ENCODE measurements at regions not wholly inside any gene's neighbourhood (a gene's known extent, or its start where the extent isn't known, plus 50 kb on each side); places are given as distances from the start of the nearest gene placed in this dataset.

DNA sequence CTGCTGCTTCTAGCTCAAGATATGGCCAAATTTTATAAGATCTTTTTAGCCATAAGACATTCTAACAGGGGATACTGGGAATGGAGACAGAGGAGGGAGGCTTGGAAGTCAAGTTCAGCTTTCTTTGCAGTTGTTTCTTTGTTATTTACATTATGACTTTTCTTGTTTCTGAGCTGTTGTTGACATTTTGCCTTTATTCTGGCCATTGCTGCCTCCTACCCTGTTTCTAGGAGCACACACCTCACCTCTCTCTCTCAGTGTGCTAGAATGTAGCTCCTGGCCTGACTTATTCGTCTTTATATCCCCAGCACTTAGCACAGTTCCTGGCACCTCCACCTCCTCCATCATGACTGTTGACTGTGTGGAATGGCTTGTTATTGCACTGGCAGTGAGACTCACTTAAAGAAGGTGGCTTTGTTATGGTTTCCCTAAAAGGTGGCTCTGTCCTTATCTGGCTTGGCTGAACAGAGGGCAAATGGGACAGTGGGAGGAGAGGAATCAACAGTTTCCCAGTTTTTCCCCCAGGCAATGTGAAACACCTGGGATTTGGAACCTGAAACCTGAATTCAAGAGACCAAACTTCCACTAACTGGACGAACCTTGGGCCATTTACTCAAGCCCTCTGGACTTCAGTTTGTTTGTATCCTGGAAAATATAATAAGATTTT, 76.1 kb upstream of the PPP2R5A start:
- Histone ChIP-seq H3K9me3 (no peaks in the 10 kb centered on the region), H3K4me3 (no peak overlapping the region), H3K4me1 (peaks cover 0 to 29% (median 6%) of the 10 kb centered on the region in 9 donors), H3K36me3 (no peaks in the 10 kb centered on the region), H3K27ac (no peak overlapping the region), H3K27me3 (no peaks in the 10 kb centered on the region)
- ATAC-seq, result no peak
- TF ChIP-seq, protein P1, sequence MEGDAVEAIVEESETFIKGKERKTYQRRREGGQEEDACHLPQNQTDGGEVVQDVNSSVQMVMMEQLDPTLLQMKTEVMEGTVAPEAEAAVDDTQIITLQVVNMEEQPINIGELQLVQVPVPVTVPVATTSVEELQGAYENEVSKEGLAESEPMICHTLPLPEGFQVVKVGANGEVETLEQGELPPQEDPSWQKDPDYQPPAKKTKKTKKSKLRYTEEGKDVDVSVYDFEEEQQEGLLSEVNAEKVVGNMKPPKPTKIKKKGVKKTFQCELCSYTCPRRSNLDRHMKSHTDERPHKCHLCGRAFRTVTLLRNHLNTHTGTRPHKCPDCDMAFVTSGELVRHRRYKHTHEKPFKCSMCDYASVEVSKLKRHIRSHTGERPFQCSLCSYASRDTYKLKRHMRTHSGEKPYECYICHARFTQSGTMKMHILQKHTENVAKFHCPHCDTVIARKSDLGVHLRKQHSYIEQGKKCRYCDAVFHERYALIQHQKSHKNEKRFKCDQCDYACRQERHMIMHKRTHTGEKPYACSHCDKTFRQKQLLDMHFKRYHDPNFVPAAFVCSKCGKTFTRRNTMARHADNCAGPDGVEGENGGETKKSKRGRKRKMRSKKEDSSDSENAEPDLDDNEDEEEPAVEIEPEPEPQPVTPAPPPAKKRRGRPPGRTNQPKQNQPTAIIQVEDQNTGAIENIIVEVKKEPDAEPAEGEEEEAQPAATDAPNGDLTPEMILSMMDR (IDR thresholded peaks at IDR 0.05), result no peak
- 73 to 87% methylated on average over 2 of the region's 2 CpGs for WGBS, 2 donors
- no peak for DNase-seq
- intact Hi-C loops (cut with DNase I), result no loop called here

DNA sequence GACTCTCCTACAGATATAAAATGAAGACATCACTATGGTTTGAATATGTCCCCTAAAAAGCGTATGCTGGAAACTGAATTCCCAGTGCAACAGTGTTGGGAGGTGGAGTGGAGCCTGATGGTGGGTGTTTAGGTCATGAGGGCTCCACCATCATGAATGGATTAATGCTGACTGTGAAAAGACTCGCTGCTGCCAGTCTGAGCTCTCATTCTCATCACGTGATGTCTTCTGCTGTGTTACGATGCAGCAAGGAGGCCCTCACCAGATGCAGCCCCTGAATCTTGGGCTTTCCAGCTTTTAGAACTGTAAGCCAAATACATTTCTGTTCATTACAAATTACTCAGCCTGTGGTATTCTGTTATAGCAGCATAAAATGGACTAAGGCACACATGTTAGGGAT, 73.8 kb upstream of the PPP2R5A start:
- Histone ChIP-seq H3K36me3 (no peaks in the 10 kb centered on the region), H3K4me1 (peaks cover 0 to 31% (median 6%) of the 10 kb centered on the region in 9 donors), H3K27me3 (no peaks in the 10 kb centered on the region), H3K4me3 (no peak overlapping the region), H3K9me3 (no peaks in the 10 kb centered on the region), H3K27ac (no peak overlapping the region)
- WGBS, 2 donors, result 96 to 97% methylated on average over 4 of the region's 4 CpGs
- ATAC-seq (no peak), DNase-seq (no peak)
- TF ChIP-seq, protein P1 (IDR thresholded peaks at IDR 0.05), result no peak
- intact Hi-C loops (cut with DNase I), result no loop called here

DNA sequence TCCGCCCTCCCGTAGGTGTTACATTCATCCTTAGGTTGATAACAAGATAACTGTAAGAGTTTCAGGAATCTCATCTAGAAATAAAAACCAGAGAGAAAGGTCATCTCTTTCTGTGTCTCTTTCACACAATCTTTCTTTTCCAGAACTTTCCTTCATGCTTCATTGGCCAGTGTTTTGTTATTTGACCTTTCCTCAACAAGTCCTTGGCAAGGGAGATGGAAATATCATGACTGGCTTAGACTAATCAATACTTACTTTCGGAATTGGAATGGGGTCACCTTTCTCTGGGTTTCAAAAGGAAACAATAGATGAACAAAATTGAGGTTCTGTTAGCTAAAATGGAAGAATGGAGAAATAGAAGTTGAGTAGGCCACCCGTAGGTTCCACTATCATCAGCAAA, 72.9 kb upstream of the PPP2R5A start:
- no peak overlapping the region for H3K27ac ChIP-seq
- peaks cover 0 to 30% (median 6%) of the 10 kb centered on the region in 9 donors for H3K4me1 ChIP-seq
- 94% methylated on average over 4 of the region's 4 CpGs for WGBS, 2 donors
- DNase-seq (no peak), ATAC-seq (no peak)
- H3K27me3 ChIP-seq, result no peaks in the 10 kb centered on the region
- no peaks in the 10 kb centered on the region for H3K36me3 ChIP-seq
- no peak overlapping the region for H3K4me3 ChIP-seq
- intact Hi-C loops (cut with DNase I), result no loop called here
- H3K9me3 ChIP-seq, result no peaks in the 10 kb centered on the region
- TF ChIP-seq, protein P1 (IDR thresholded peaks at IDR 0.05), result no peak

DNA sequence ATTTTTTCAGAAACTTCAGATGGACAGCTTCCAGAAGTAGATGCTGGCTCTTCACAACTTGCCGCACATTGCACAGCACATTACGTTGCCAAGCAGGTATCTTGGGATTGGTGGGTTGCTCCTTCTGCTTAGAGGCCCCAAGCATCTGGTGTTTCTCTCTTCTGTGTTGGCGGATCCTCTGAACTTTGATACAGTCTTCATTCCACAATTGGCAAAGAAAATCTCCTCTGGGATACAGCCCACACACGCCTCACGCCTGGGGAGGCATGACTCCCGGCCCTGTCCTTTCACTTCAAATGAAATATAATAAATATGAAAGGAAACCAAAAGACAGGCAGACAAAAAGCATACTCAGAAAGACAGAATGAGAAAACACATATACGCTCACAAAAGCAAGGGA, 72.3 kb upstream of the PPP2R5A start:
- ATAC-seq, result peak in 4 of 8 donors; percentile 47 to 68 (median 54)
- TF ChIP-seq, protein P1 (IDR thresholded peaks at IDR 0.05), result no peak
- intact Hi-C loops (cut with DNase I), result no loop called here

More for the DNA sequence above, 72.3 kb upstream of the PPP2R5A start:
- no peaks in the 10 kb centered on the region for H3K27me3 ChIP-seq
- H3K4me1 ChIP-seq, result peaks cover 0 to 26% (median 4%) of the 10 kb centered on the region in 9 donors
- WGBS, 2 donors, result 52 to 62% methylated on average over 7 of the region's 7 CpGs
- no peak for DNase-seq
- no peaks in the 10 kb centered on the region for H3K36me3 ChIP-seq
- H3K9me3 ChIP-seq, result no peaks in the 10 kb centered on the region
- peak overlapping the region in 1 of 10 donors; percentile 8 for H3K27ac ChIP-seq
- H3K4me3 ChIP-seq, result no peak overlapping the region
